WERI-Rb-1 (cell line): ENCODE measurements at regions not wholly inside any gene's neighbourhood (a gene's known extent, or its start where the extent isn't known, plus 50 kb on each side); places are given as distances from the start of the nearest gene placed in this dataset.

Experiments
- DNase-seq: peaks from one replicate; pipeline ENCODE4 v3.0.0-alpha.2; 2020
- H3K27ac ChIP-seq: fragments of 250-450 bp; sonication (Bioruptor Pico); 2 replicates; pipeline ENCODE4 v1.5.1; 2020; ENCODE audit warnings: mild to moderate bottlenecking, moderate library complexity
- H3K27me3 ChIP-seq: fragments of 250-450 bp; sonication (Bioruptor Pico); 2 replicates; pipeline ENCODE4 v1.5.1; 2021; ENCODE audit warnings: mild to moderate bottlenecking, low read depth, moderate library complexity; ENCODE audit not compliant: insufficient read depth, severe bottlenecking
- H3K36me3 ChIP-seq: fragments of 250-450 bp; sonication (Bioruptor Pico); 2 replicates; pipeline ENCODE4 v1.5.1; 2020; ENCODE audit warnings: mild to moderate bottlenecking, moderate library complexity
- H3K4me3 ChIP-seq: 2 replicates; pipeline ENCODE4 v1.5.1; 2011; ENCODE audit warnings: low read depth, mild to moderate bottlenecking, control low read depth, low read length
- H3K9me3 ChIP-seq: fragments of 250-450 bp; sonication (Bioruptor Pico); 2 replicates; pipeline ENCODE4 v1.5.1; 2021; ENCODE audit warnings: mild to moderate bottlenecking, moderate library complexity; ENCODE audit not compliant: severe bottlenecking
- CTCF ChIP-seq: IDR thresholded peaks from 2 replicates; pipeline ENCODE4 v1.5.1; 2011; ENCODE audit warnings: low read depth, mild to moderate bottlenecking, control low read depth, inconsistent platforms, low read length

DNA sequence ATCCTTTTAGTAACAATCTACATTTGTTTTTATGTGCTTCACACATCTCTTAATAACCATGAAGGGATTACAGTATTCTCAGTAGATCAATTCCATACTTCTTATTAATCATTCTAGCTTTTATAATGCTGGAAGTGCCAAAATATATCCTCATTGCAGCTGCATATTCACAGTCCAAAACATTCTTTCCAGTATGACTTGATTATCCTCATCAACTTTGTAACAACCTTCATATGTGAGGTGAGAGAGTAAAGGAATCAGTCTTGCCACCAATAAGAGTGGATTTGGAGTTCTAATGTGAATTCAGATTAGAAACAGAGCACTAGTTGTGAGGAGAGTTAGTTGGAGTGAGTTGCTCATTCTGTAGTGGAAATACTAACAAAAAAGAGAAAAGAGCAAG is 208.0 kb upstream of the SPRY2 start:
- TF ChIP-seq CTCF: no peak
- no peaks in the 10 kb centered on the region for H3K36me3 ChIP-seq
- H3K27me3 ChIP-seq: no peaks in the 10 kb centered on the region
- no peak for DNase-seq
- H3K9me3 ChIP-seq: no peaks in the 10 kb centered on the region
- no peak overlapping the region for H3K27ac ChIP-seq
- no peak overlapping the region for H3K4me3 ChIP-seq

DNA sequence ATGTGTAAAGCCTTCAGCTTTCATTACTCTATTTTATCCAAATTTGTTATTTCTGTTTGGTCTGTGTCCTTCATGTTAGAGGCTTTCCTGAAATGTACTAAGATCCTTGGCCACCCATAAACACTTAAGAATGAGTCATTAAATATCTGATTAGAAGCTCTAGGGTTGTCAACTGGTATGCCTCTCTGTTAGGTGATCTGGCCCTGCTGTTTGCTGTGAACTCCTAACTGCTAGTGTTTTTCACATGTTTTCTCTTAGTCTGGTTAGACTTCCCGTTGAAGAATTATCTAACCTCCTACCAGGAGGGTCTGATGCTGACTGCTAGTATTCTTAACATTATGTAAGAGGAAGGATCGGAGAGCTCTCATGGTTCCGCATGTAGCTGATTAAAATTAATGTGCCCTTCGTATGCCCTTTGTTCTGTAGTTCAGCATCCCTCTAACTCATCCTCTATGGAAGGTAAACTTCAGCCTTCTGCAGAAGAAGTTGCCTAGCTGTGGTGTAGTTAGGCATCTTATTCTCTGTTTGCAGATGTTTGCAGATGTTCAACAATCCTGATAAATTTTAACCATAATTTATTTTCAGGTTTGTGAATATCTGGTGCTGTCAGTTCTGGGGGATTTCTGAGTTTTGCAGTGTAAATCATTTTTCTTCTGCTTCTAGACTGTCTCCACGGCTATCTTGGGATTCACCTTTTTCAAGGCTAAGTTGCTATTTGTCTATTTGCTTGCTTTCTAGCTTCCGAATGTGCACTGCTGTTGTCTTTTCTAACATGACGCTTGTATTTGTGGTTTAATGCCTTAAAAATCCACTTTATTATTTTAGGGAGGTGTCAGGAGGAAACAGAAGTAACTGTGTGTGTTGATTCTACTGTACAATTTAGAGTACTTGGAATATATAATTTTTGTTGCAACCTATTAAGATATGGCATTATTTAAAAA is 207.2 kb upstream of the SPRY2 start:
- TF ChIP-seq CTCF: no peak
- H3K4me3 ChIP-seq: no peak overlapping the region
- no peak for DNase-seq
- no peaks in the 10 kb centered on the region for H3K27me3 ChIP-seq
- no peaks in the 10 kb centered on the region for H3K36me3 ChIP-seq
- no peaks in the 10 kb centered on the region for H3K9me3 ChIP-seq
- H3K27ac ChIP-seq: no peak overlapping the region

DNA sequence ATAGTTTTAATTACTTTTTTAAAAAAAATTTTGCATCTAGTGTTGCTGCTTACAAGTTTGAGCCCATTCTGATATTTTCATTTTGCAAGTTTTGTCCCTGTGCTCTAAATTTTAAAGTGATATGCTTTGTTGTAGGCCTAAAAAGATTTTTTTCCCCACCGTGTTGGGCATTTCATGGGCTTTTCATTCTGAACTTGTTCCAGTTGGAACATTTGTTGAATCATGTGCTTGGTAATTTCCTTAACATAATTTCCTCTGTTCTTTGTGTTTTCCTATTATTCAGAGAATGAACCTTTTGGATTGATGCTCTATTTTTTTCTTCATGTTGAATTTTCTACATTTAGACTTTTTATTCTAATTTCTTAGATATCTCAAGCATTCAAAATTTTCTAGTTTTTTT is 206.4 kb upstream of the SPRY2 start:
- H3K36me3 ChIP-seq: no peaks in the 10 kb centered on the region
- DNase-seq: no peak
- H3K27ac ChIP-seq: no peak overlapping the region
- no peaks in the 10 kb centered on the region for H3K9me3 ChIP-seq
- H3K27me3 ChIP-seq: no peaks in the 10 kb centered on the region
- TF ChIP-seq CTCF: no peak
- no peak overlapping the region for H3K4me3 ChIP-seq

- H3K27ac ChIP-seq: no peak overlapping the region
- H3K27me3 ChIP-seq: no peaks in the 10 kb centered on the region
- no peaks in the 10 kb centered on the region for H3K9me3 ChIP-seq
- TF ChIP-seq CTCF: no peak
- no peak for DNase-seq
- H3K36me3 ChIP-seq: no peaks in the 10 kb centered on the region
- no peak overlapping the region for H3K4me3 ChIP-seq
These were observed 192.2 kb upstream of the SPRY2 start for GRCh38 chr13:80533175-80533574.

GRCh38 chr13:80530902-80531301 is 190.0 kb upstream of the SPRY2 start:
- H3K27ac ChIP-seq: no peak overlapping the region
- no peak for TF ChIP-seq CTCF
- no peak for DNase-seq
- no peaks in the 10 kb centered on the region for H3K36me3 ChIP-seq
- H3K9me3 ChIP-seq: no peaks in the 10 kb centered on the region
- H3K4me3 ChIP-seq: no peak overlapping the region
- no peaks in the 10 kb centered on the region for H3K27me3 ChIP-seq

GRCh38 chr13:80530191-80530590 is 189.3 kb upstream of the SPRY2 start:
- no peak overlapping the region for H3K4me3 ChIP-seq
- no peaks in the 10 kb centered on the region for H3K36me3 ChIP-seq
- no peak for TF ChIP-seq CTCF
- no peak overlapping the region for H3K27ac ChIP-seq
- H3K27me3 ChIP-seq: no peaks in the 10 kb centered on the region
- no peaks in the 10 kb centered on the region for H3K9me3 ChIP-seq
- no peak for DNase-seq
